DOHH2 (cell line): ENCODE measurements at regions not wholly inside any gene's neighbourhood (a gene's known extent, or its start where the extent isn't known, plus 50 kb on each side); places are given as distances from the start of the nearest gene placed in this dataset.

Experiments
- H3F3A ChIP-seq: fragments of 200-600 bp; sonication (generic), shearing (Covaris generic); 2 replicates; pipeline ENCODE4 v1.6.0; 2016; ENCODE audit warnings: antibody characterized with exemption, mild to moderate bottlenecking; ENCODE audit not compliant: control insufficient read depth, insufficient read depth
- H3K27ac ChIP-seq: fragments of 200-600 bp; sonication (generic); 2 replicates; pipeline ENCODE4 v1.5.1; 2014; ENCODE audit warnings: low read depth, mild to moderate bottlenecking, low read length, moderate library complexity
- H3K27me3 ChIP-seq: fragments of 200-600 bp; sonication (generic); 2 replicates; pipeline ENCODE4 v1.6.1; 2014; ENCODE audit warnings: mild to moderate bottlenecking, low read length, mixed read lengths; ENCODE audit not compliant: control insufficient read depth
- H3K36me3 ChIP-seq: fragments of 200-600 bp; sonication (generic); 2 replicates; pipeline ENCODE4 v1.6.1; 2014; ENCODE audit warnings: mild to moderate bottlenecking, low read length, moderate library complexity, mixed read lengths; ENCODE audit not compliant: control insufficient read depth
- H3K4me1 ChIP-seq: fragments of 200-600 bp; sonication (generic); 2 replicates; pipeline ENCODE4 v1.6.1; 2014; ENCODE audit warnings: mild to moderate bottlenecking, low read length, mixed read lengths; ENCODE audit not compliant: control insufficient read depth
- H3K4me2 ChIP-seq: fragments of 200-600 bp; sonication (generic); 2 replicates; pipeline ENCODE4 v1.6.0; 2014; ENCODE audit warnings: mild to moderate bottlenecking, low read length, moderate library complexity
- H3K4me3 ChIP-seq: fragments of 200-600 bp; sonication (generic); 2 replicates; pipeline ENCODE4 v1.5.1; 2014; ENCODE audit warnings: mild to moderate bottlenecking, low read length, mixed read lengths
- H3K79me2 ChIP-seq: fragments of 200-600 bp; sonication (generic); 2 replicates; pipeline ENCODE4 v1.6.1; 2014; ENCODE audit warnings: mild to moderate bottlenecking, low read length, mixed read lengths; ENCODE audit not compliant: control insufficient read depth
- H3K9me2 ChIP-seq: fragments of 200-600 bp; sonication (generic); replicated peaks from 2 replicates; pipeline ENCODE4 v1.6.1; 2014; ENCODE audit warnings: mild to moderate bottlenecking, low read length, mixed read lengths; ENCODE audit not compliant: control insufficient read depth
- H3K9me3 ChIP-seq: fragments of 200-600 bp; sonication (generic); 2 replicates; pipeline ENCODE4 v1.6.1; 2014; ENCODE audit warnings: antibody characterized with exemption, low read length, mixed read lengths; ENCODE audit not compliant: control insufficient read depth, insufficient read depth
- H4K20me1 ChIP-seq: fragments of 200-600 bp; sonication (generic); 2 replicates; pipeline ENCODE4 v1.6.0; 2014; ENCODE audit warnings: low read depth, mild to moderate bottlenecking, antibody characterized with exemption, low read length, moderate library complexity; ENCODE audit not compliant: control insufficient read depth, insufficient read depth
- EZH2phosphoT487 ChIP-seq: fragments of 200-600 bp; sonication (generic); IDR thresholded peaks from 2 replicates; pipeline ENCODE4 v1.6.1; 2017; ENCODE audit warnings: borderline replicate concordance, mild to moderate bottlenecking, antibody characterized with exemption, low read length, moderate library complexity, mixed read lengths
- TF ChIP-seq, protein P1 (sequence below): fragments of 200-600 bp; sonication (generic); IDR thresholded peaks from one replicate; pipeline ENCODE4 v1.5.1; 2014; ENCODE audit warnings: antibody characterized with exemption, mild to moderate bottlenecking, low read depth, low read length; ENCODE audit not compliant: poor library complexity, severe bottlenecking

DNA sequence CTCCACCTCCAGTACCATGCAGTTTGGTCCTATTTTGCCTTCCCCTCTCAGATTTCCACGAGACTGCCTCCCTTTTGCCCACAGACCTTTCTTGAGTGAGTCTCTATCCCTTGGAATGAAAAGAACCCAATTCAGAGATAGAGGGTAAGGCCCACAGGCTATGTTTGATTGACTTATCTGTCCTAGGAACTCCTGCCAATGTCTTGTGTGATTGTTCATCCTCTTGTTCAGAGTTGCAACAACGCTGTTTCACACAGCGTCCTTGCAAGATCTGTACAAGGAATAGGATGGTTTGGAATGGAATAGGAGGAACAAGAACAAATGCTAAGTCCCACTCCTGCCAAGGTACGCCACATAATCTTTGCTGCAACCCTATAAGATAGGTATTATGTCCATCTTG lies 142.2 kb upstream of the ABCA1 start:
- H3K27ac ChIP-seq, result no peak overlapping the region

DNA sequence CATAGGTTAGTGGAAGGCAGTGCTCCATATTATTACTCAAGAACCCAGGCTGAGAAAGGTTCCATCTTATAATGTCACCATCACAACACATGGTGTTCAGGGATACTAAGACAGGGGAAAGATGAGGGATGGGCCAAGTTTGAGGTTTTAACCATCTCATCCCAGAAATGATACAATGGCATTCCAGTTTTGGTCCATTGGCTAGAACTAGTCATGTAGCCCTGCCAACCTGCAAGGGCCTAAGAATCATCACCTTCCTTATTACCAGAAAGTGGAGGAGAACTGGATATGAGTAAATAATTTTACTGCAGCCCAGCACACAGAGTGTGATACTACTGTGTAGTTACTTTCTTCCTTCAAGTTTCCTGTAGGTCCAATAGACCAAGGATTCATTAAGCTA lies 144.5 kb upstream of the ABCA1 start:
- Histone ChIP-seq H3K4me3 (no peak overlapping the region), H3K4me2 (no peak overlapping the region), H3K27ac (no peak overlapping the region), H3K9me3 (no peaks in the 10 kb centered on the region), H3F3A (no peaks in the 10 kb centered on the region), H4K20me1 (no peaks in the 10 kb centered on the region), H3K79me2 (no peaks in the 10 kb centered on the region), H3K9me2 (no peaks in the 10 kb centered on the region), H3K4me1 (no peaks in the 10 kb centered on the region), H3K36me3 (no peaks in the 10 kb centered on the region), H3K27me3 (no peaks in the 10 kb centered on the region)
- TF ChIP-seq, protein P1, sequence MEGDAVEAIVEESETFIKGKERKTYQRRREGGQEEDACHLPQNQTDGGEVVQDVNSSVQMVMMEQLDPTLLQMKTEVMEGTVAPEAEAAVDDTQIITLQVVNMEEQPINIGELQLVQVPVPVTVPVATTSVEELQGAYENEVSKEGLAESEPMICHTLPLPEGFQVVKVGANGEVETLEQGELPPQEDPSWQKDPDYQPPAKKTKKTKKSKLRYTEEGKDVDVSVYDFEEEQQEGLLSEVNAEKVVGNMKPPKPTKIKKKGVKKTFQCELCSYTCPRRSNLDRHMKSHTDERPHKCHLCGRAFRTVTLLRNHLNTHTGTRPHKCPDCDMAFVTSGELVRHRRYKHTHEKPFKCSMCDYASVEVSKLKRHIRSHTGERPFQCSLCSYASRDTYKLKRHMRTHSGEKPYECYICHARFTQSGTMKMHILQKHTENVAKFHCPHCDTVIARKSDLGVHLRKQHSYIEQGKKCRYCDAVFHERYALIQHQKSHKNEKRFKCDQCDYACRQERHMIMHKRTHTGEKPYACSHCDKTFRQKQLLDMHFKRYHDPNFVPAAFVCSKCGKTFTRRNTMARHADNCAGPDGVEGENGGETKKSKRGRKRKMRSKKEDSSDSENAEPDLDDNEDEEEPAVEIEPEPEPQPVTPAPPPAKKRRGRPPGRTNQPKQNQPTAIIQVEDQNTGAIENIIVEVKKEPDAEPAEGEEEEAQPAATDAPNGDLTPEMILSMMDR, result no peak
- TF ChIP-seq EZH2phosphoT487, result no peak

More for the DNA sequence above, 142.2 kb upstream of the ABCA1 start:
- TF ChIP-seq EZH2phosphoT487, result no peak
- TF ChIP-seq, protein P1, result no peak
- H3K4me2 ChIP-seq, result no peak overlapping the region
- H3F3A ChIP-seq, result no peaks in the 10 kb centered on the region
- no peak overlapping the region for H3K4me3 ChIP-seq
- H3K36me3 ChIP-seq, result no peaks in the 10 kb centered on the region
- H4K20me1 ChIP-seq, result no peaks in the 10 kb centered on the region
- no peaks in the 10 kb centered on the region for H3K9me2 ChIP-seq
- no peaks in the 10 kb centered on the region for H3K79me2 ChIP-seq
- H3K27me3 ChIP-seq, result no peaks in the 10 kb centered on the region
- no peaks in the 10 kb centered on the region for H3K9me3 ChIP-seq
- H3K4me1 ChIP-seq, result no peaks in the 10 kb centered on the region

DNA sequence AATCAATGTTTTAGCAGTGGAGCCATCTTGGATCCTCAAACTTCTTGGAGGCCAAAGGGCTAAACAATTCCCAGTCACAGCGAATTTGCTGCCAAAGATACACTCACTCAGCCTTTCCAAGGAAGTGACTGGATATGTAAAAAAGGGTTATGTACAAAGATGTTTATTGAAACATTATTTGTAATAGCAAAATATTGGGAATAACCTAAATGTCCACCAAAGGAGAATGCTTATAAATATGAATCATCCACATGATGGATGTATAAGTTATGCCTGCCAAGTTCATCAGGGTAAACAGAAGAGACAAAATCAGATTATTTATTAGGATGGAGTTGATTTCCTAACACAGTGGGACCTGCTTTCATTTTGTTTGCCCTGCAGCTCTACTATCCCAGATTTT lies 145.2 kb upstream of the ABCA1 start:
- Histone ChIP-seq H3K4me1 (no peaks in the 10 kb centered on the region), H3K9me3 (no peaks in the 10 kb centered on the region), H3K79me2 (no peaks in the 10 kb centered on the region), H3K4me2 (no peak overlapping the region), H3K36me3 (no peaks in the 10 kb centered on the region), H3K27me3 (no peaks in the 10 kb centered on the region), H3K4me3 (no peak overlapping the region), H4K20me1 (no peaks in the 10 kb centered on the region), H3K27ac (no peak overlapping the region), H3F3A (no peaks in the 10 kb centered on the region), H3K9me2 (no peaks in the 10 kb centered on the region)
- TF ChIP-seq EZH2phosphoT487, result no peak
- TF ChIP-seq, protein P1, result no peak

DNA sequence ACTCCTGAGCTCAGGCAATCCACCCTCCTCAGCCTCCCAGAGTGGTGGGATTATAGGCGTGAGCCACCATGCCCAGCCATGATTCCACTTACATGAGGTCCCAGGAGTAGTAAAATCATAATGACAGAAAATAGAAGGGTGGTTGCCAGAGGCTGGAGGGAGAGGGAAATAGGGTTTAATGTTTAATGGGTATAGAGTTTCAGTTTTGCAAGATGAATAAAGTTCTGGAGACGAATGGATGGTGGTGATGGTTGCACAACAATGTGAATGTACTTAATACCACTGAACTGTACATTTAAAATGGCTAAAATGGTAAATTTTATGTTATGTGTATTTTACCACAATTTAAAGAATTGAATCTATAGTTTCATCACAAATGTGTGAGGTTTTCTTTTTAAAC lies 146.5 kb upstream of the ABCA1 start:
- TF ChIP-seq, protein P1, result no peak
- TF ChIP-seq EZH2phosphoT487, result no peak
- no peaks in the 10 kb centered on the region for H3K27me3 ChIP-seq
- no peaks in the 10 kb centered on the region for H4K20me1 ChIP-seq
- H3K9me2 ChIP-seq, result no peaks in the 10 kb centered on the region
- no peaks in the 10 kb centered on the region for H3F3A ChIP-seq
- no peak overlapping the region for H3K4me2 ChIP-seq
- H3K36me3 ChIP-seq, result no peaks in the 10 kb centered on the region
- H3K9me3 ChIP-seq, result no peaks in the 10 kb centered on the region
- no peak overlapping the region for H3K4me3 ChIP-seq
- H3K4me1 ChIP-seq, result no peaks in the 10 kb centered on the region
- no peaks in the 10 kb centered on the region for H3K79me2 ChIP-seq
- no peak overlapping the region for H3K27ac ChIP-seq
